ENCODE measurements at regions not wholly inside any gene's neighbourhood (a gene's known extent, or its start where the extent isn't known, plus 50 kb on each side); places are given as distances from the start of the nearest gene placed in this dataset.

GRCh38 chr3:25171897-25172296 is 256.2 kb upstream of the RARB start:
- no peaks in the 10 kb centered on the region for H3F3A ChIP-seq (ENCODE audit: insufficient read depth, low read depth)
- no peaks in the 10 kb centered on the region for H3K9me2 ChIP-seq (ENCODE audit: insufficient read depth)
- no peaks in the 10 kb centered on the region for H3K4me1 ChIP-seq (replicated peaks; ENCODE audit: insufficient read depth)
- ChIA-PET CTCF (no interaction called here), POLR2A (ENCODE audit: unreplicated experiment) (no interaction called here)
- no TSS peak for BruUV-seq (replicated peaks)
- H3K4me2 ChIP-seq = no peak overlapping the region
- no peak for TF ChIP-seq EZH2 (IDR thresholded peaks at IDR 0.05; ENCODE audit: low read depth)
- TF ChIP-seq, protein P1, sequence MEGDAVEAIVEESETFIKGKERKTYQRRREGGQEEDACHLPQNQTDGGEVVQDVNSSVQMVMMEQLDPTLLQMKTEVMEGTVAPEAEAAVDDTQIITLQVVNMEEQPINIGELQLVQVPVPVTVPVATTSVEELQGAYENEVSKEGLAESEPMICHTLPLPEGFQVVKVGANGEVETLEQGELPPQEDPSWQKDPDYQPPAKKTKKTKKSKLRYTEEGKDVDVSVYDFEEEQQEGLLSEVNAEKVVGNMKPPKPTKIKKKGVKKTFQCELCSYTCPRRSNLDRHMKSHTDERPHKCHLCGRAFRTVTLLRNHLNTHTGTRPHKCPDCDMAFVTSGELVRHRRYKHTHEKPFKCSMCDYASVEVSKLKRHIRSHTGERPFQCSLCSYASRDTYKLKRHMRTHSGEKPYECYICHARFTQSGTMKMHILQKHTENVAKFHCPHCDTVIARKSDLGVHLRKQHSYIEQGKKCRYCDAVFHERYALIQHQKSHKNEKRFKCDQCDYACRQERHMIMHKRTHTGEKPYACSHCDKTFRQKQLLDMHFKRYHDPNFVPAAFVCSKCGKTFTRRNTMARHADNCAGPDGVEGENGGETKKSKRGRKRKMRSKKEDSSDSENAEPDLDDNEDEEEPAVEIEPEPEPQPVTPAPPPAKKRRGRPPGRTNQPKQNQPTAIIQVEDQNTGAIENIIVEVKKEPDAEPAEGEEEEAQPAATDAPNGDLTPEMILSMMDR (conservative IDR thresholded peaks at IDR 0.05) = no peak
- no peaks in the 10 kb centered on the region for H3K36me3 ChIP-seq (ENCODE audit: low read depth)
- no peak overlapping the region for H2AFZ ChIP-seq
- no peaks in the 10 kb centered on the region for H4K20me1 ChIP-seq (ENCODE audit: insufficient read depth)
- H3K9me3 ChIP-seq (ENCODE audit: insufficient read depth, low read depth) = no peaks in the 10 kb centered on the region
- no peaks in the 10 kb centered on the region for H3K27me3 ChIP-seq (ENCODE audit: insufficient read depth, low read depth)
- no peak overlapping the region for H3K4me3 ChIP-seq
- no peak overlapping the region for H3K27ac ChIP-seq
- intact Hi-C loops (cut with micrococcal nuclease; ENCODE audit: unreplicated experiment) = no loop called here
- no peaks in the 10 kb centered on the region for H3K79me2 ChIP-seq (ENCODE audit: low read depth)
- DNase-seq = no peak

DNA sequence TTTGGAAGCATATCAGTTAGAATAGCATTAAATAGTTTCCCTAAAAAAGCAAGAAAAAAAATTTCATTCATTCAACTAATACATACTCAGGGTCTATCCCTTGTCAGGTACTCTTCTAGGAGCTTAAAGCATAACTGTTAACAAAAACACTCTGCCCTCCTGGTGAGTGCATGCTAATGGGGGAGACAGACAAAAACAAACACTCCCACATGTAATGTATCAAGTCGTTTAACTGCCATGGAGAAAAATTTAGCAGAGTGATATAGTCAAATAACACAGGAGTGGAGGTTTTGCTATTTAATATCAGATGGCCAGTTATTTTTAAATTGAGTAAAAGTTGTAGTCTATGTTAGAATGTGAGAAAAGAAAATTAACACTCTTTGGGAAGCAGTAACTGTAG is 254.5 kb upstream of the RARB start:
- no peak overlapping the region for H3K27ac ChIP-seq
- H3K9me2 ChIP-seq (ENCODE audit: insufficient read depth) = no peaks in the 10 kb centered on the region
- H3K4me2 ChIP-seq = no peak overlapping the region
- intact Hi-C loops (cut with micrococcal nuclease; ENCODE audit: unreplicated experiment) = no loop called here
- H3K36me3 ChIP-seq (ENCODE audit: low read depth) = no peaks in the 10 kb centered on the region
- CTCF ChIA-PET = no interaction called here
- H3K4me1 ChIP-seq (replicated peaks; ENCODE audit: insufficient read depth) = no peaks in the 10 kb centered on the region
- no peaks in the 10 kb centered on the region for H4K20me1 ChIP-seq (ENCODE audit: insufficient read depth)
- no peaks in the 10 kb centered on the region for H3K27me3 ChIP-seq (ENCODE audit: insufficient read depth, low read depth)
- POLR2A ChIA-PET (ENCODE audit: unreplicated experiment) = no interaction called here
- H3K4me3 ChIP-seq = no peak overlapping the region
- no peaks in the 10 kb centered on the region for H3K79me2 ChIP-seq (ENCODE audit: low read depth)
- H2AFZ ChIP-seq = no peak overlapping the region
- H3F3A ChIP-seq (ENCODE audit: insufficient read depth, low read depth) = no peaks in the 10 kb centered on the region
- BruUV-seq (replicated peaks) = no TSS peak
- no peaks in the 10 kb centered on the region for H3K9me3 ChIP-seq (ENCODE audit: insufficient read depth, low read depth)
- DNase-seq = no peak
- no peak for TF ChIP-seq EZH2 (IDR thresholded peaks at IDR 0.05; ENCODE audit: low read depth)
- TF ChIP-seq, protein P1 (conservative IDR thresholded peaks at IDR 0.05) = no peak

- H4K20me1 ChIP-seq (ENCODE audit: insufficient read depth) = no peaks in the 10 kb centered on the region
- no peaks in the 10 kb centered on the region for H3K9me3 ChIP-seq (ENCODE audit: insufficient read depth, low read depth)
- H2AFZ ChIP-seq = no peak overlapping the region
- H3K27ac ChIP-seq = no peak overlapping the region
- no peak for DNase-seq
- CTCF ChIA-PET = no interaction called here
- TF ChIP-seq, protein P1 (conservative IDR thresholded peaks at IDR 0.05) = no peak
- no peak for TF ChIP-seq EZH2 (IDR thresholded peaks at IDR 0.05; ENCODE audit: low read depth)
- POLR2A ChIA-PET (ENCODE audit: unreplicated experiment) = no interaction called here
- no peaks in the 10 kb centered on the region for H3K4me1 ChIP-seq (replicated peaks; ENCODE audit: insufficient read depth)
- intact Hi-C loops (cut with micrococcal nuclease; ENCODE audit: unreplicated experiment) = no loop called here
- no TSS peak for BruUV-seq (replicated peaks)
- no peaks in the 10 kb centered on the region for H3K79me2 ChIP-seq (ENCODE audit: low read depth)
- H3K36me3 ChIP-seq (ENCODE audit: low read depth) = no peaks in the 10 kb centered on the region
- H3K4me2 ChIP-seq = no peak overlapping the region
- no peaks in the 10 kb centered on the region for H3F3A ChIP-seq (ENCODE audit: insufficient read depth, low read depth)
- H3K4me3 ChIP-seq = no peak overlapping the region
- no peaks in the 10 kb centered on the region for H3K27me3 ChIP-seq (ENCODE audit: insufficient read depth, low read depth)
- no peaks in the 10 kb centered on the region for H3K9me2 ChIP-seq (ENCODE audit: insufficient read depth)
Measured at GRCh38 chr3:25174251-25174650, 253.8 kb upstream of the RARB start.

All from PC-9 (cell line).